ENCODE measurements at regions not wholly inside any gene's neighbourhood (a gene's known extent, or its start where the extent isn't known, plus 50 kb on each side); places are given as distances from the start of the nearest gene placed in this dataset.

DNA sequence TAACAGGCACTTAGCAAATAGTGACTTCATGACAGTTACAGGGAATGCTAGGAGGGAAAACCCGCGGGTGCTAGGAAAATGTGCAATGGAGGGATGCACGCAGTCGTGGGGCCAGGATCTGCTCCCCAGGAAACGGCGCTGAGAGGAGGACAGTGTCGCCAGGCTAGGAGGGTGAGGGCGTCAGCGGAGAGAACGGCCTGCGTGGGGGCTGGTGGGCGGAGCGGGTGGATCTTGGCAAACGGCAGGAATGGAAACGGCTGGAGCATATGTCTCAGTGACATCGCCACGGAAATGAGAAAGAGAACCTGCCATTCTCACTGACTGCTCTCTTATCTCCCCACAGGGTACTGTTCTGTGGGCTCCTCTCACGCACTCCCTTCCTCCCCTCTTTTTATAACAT is 478.5 kb upstream of the ID2 start:
- TF ChIP-seq, protein P1, sequence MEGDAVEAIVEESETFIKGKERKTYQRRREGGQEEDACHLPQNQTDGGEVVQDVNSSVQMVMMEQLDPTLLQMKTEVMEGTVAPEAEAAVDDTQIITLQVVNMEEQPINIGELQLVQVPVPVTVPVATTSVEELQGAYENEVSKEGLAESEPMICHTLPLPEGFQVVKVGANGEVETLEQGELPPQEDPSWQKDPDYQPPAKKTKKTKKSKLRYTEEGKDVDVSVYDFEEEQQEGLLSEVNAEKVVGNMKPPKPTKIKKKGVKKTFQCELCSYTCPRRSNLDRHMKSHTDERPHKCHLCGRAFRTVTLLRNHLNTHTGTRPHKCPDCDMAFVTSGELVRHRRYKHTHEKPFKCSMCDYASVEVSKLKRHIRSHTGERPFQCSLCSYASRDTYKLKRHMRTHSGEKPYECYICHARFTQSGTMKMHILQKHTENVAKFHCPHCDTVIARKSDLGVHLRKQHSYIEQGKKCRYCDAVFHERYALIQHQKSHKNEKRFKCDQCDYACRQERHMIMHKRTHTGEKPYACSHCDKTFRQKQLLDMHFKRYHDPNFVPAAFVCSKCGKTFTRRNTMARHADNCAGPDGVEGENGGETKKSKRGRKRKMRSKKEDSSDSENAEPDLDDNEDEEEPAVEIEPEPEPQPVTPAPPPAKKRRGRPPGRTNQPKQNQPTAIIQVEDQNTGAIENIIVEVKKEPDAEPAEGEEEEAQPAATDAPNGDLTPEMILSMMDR (IDR thresholded peaks at IDR 0.05), result no peak
- TF ChIP-seq POLR2A (IDR thresholded peaks at IDR 0.05), result no peak
